Activated CD8-positive, alpha-beta T cell treated with anti-CD3 and anti-CD28 coated beads, Interleukin-2, amount 10 ng/mL, durations not matched to agents 7 days and 5 days (primary cell): ENCODE measurements at regions not wholly inside any gene's neighbourhood (a gene's known extent, or its start where the extent isn't known, plus 50 kb on each side); places are given as distances from the start of the nearest gene placed in this dataset.
"Not testable (repeated sequence)": the region's sequence is repeated elsewhere in the genome, so short reads cannot be mapped to it uniquely, and the experiment has no call there.

ENCODE experiments used
- ATAC-seq: fragments of 150-1000 bp; cut with Tn5 transposase; one replicate; pipeline ENCODE4 v1.10.0; 2021; ENCODE audit warnings: moderate library complexity
- CTCF ChIA-PET: fragments of 350-600 bp; sonication (Branson Sonifier 250); formaldehyde crosslinking; loops from one replicate; lab custom pipeline; 2021; ENCODE audit warnings: antibody characterized with exemption; lab: Charles Lee
- POLR2A ChIA-PET: fragments of 350-600 bp; sonication (Branson Sonifier 250); formaldehyde crosslinking; loops from one replicate; lab custom pipeline; 2021; ENCODE audit warnings: antibody characterized with exemption; lab: Charles Lee
- DNase-seq: peaks from one replicate; pipeline ENCODE4 v3.0.0-alpha.2; 2020
- H3K27ac Mint-ChIP-seq: one replicate; pipeline ENCODE4 v1.8.0; 2021; ENCODE audit warnings: mild to moderate bottlenecking, mixed read lengths
- H3K27me3 Mint-ChIP-seq: one replicate; pipeline ENCODE4 v1.8.0; 2021; ENCODE audit warnings: low read depth, mixed read lengths
- H3K36me3 Mint-ChIP-seq: one replicate; pipeline ENCODE4 v1.8.0; 2021; ENCODE audit warnings: low read depth, mixed read lengths
- H3K4me1 Mint-ChIP-seq: one replicate; pipeline ENCODE4 v1.8.0; 2021; ENCODE audit warnings: low read depth, mixed read lengths
- H3K4me3 Mint-ChIP-seq: one replicate; pipeline ENCODE4 v1.8.0; 2021; ENCODE audit warnings: mild to moderate bottlenecking, mixed read lengths
- H3K9me3 Mint-ChIP-seq: one replicate; pipeline ENCODE4 v1.8.0; 2022; ENCODE audit warnings: mixed read lengths; ENCODE audit not compliant: insufficient read depth

DNA sequence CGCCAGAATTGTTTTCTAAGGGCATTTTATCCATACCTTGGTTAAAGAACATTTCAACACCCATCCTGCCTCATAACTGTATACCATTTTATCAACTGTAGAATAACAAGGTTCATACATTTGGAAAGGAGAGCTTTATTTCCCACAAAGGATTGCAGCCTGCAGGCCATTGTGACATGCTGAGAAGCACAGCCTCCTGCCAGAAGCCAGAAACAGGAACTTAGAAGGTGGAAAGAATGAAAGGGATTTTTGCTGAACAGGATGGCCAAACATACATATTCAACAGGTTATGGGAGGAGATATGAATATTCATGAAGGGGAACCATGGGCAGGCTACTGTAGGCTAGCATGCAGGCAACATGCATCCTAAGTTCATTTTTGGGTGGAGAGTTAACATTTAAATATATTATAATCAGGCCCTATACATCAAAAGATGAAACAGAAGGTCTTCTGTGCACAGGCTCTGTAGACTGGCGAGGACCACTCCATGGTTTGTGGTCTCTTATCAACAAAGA, 59.9 kb upstream of the DIRAS2 start:
- peaks cover 16% of the 10 kb centered on the region for H3K27me3 Mint-ChIP-seq
- no peaks in the 10 kb centered on the region for H3K36me3 Mint-ChIP-seq
- CTCF ChIA-PET = no interaction called here
- H3K9me3 Mint-ChIP-seq = no peaks in the 10 kb centered on the region
- ATAC-seq (no peak), DNase-seq (no peak)
- no peak overlapping the region for H3K27ac Mint-ChIP-seq
- H3K4me1 Mint-ChIP-seq = no peaks in the 10 kb centered on the region
- POLR2A ChIA-PET = no interaction called here
- H3K4me3 Mint-ChIP-seq = no peak overlapping the region

DNA sequence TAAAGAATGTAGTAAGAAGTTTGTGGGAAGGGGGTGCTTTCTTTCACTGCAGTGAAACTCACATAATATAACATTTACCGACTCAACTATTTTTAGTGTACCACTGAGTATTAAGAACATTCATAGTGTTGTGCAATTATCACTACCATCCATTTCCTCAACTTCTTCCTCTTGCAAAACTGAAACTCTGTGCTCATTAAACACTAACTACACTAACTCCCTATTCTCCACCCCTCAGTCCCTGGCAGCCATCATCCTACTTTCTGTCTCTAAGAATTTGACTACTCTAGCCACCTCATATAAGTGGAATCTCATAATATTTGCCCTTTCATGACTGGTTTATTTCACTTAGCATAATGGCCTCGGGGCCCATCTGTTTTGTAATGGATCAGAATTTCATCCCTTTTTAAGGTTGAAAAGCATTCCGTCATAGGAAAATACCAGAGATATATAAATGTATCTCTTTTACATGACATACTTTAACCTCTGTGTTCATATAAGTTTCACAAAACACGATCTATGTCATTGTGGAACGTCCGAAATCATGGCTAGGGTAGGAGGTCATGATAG, 56.3 kb upstream of the DIRAS2 start:
- Mint-ChIP-seq H3K27me3 (peaks cover 16% of the 10 kb centered on the region), H3K9me3 (no peaks in the 10 kb centered on the region), H3K27ac (no peak overlapping the region), H3K4me3 (no peak overlapping the region), H3K4me1 (no peaks in the 10 kb centered on the region), H3K36me3 (no peaks in the 10 kb centered on the region)
- DNase-seq (no peak), ATAC-seq (no peak)
- ChIA-PET POLR2A (no interaction called here), CTCF (no interaction called here)

DNA sequence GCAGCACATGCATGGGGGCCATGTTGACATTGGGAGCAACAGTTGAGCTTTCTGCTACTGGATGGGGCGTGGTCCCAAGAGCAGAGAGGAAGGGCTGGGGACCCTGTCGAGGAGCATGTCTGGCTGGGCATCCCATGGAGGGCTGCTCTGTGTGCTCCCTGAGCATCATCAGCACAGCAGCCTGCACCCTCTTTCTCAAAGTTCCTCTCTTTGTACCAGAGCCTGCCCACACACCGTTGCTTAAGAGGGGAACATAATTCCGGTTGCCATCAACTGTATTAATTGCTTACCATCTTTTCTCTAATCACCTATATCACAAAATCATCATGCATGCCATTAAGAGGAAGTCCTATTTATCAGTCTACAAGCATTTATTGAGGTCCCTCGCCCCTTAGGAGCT, 55.2 kb upstream of the DIRAS2 start:
- no peaks in the 10 kb centered on the region for H3K4me1 Mint-ChIP-seq
- H3K27me3 Mint-ChIP-seq = peaks cover 14% of the 10 kb centered on the region
- ATAC-seq (no peak), DNase-seq (no peak)
- ChIA-PET POLR2A (interaction anchor here (0.6 kb wide), 1 partner anchor 24 kb away, joined by 3 read pairs; no protein-coding TSS in a partner anchor), CTCF (no interaction called here)
- H3K27ac Mint-ChIP-seq = no peak overlapping the region
- no peak overlapping the region for H3K4me3 Mint-ChIP-seq
- no peaks in the 10 kb centered on the region for H3K9me3 Mint-ChIP-seq
- H3K36me3 Mint-ChIP-seq = no peaks in the 10 kb centered on the region

DNA sequence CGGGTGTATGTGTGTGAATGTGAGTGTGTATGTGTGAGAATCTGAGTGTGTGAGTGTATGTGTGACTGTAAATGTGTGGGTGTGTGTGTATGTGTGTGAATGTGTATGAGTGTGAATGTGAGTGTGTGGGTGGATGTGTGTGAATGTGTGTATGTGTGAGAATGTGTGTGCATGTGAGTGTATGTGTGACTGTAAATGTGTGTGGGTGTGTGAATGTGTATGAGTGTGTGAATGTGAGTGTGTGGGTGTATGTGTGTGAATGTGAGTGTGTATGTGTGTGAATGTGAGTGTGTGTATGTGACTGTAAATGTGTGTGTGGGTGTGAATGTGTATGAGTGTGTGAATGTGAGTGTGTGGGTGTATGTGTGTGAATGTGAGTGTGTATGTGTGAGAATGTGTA, 51.6 kb upstream of the DIRAS2 start:
- H3K27me3 Mint-ChIP-seq, H3K27ac Mint-ChIP-seq, CTCF ChIA-PET, H3K4me1 Mint-ChIP-seq, H3K36me3 Mint-ChIP-seq, H3K9me3 Mint-ChIP-seq, ATAC-seq, POLR2A ChIA-PET, DNase-seq, H3K4me3 Mint-ChIP-seq: not testable (repeated sequence)
